ENCODE measurements at regions not wholly inside any gene's neighbourhood (a gene's known extent, or its start where the extent isn't known, plus 50 kb on each side); places are given as distances from the start of the nearest gene placed in this dataset.

- TF ChIP-seq, protein P1, sequence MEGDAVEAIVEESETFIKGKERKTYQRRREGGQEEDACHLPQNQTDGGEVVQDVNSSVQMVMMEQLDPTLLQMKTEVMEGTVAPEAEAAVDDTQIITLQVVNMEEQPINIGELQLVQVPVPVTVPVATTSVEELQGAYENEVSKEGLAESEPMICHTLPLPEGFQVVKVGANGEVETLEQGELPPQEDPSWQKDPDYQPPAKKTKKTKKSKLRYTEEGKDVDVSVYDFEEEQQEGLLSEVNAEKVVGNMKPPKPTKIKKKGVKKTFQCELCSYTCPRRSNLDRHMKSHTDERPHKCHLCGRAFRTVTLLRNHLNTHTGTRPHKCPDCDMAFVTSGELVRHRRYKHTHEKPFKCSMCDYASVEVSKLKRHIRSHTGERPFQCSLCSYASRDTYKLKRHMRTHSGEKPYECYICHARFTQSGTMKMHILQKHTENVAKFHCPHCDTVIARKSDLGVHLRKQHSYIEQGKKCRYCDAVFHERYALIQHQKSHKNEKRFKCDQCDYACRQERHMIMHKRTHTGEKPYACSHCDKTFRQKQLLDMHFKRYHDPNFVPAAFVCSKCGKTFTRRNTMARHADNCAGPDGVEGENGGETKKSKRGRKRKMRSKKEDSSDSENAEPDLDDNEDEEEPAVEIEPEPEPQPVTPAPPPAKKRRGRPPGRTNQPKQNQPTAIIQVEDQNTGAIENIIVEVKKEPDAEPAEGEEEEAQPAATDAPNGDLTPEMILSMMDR (IDR thresholded peaks at IDR 0.05; ENCODE audit: borderline replicate concordance, extremely low read depth, low read length, poor library complexity, severe bottlenecking): no peak
- TF ChIP-seq EZH2 (IDR thresholded peaks at IDR 0.05; ENCODE audit: borderline replicate concordance, low read depth, low read length, severe bottlenecking): no peak
Measured at GRCh38 chr17:79192503-79193351, 118.1 kb downstream of the ENGASE start.

Data from DND-41 (cell line).